ENCODE measurements at regions not wholly inside any gene's neighbourhood (a gene's known extent, or its start where the extent isn't known, plus 50 kb on each side); places are given as distances from the start of the nearest gene placed in this dataset.

- H3K4me1 ChIP-seq (ENCODE audit: control insufficient read depth, insufficient read depth, low read length) = peaks cover 3% of the 10 kb centered on the region
- H3K27ac ChIP-seq (ENCODE audit: low read length) = no peak overlapping the region
- no peaks in the 10 kb centered on the region for H3K36me3 ChIP-seq (ENCODE audit: control insufficient read depth in 2 of 2, insufficient read depth in 2 of 2, low read length in 2 of 2)
- H3K27me3 ChIP-seq (ENCODE audit: control insufficient read depth in 1 of 2, insufficient read depth in 2 of 2, low read length in 2 of 2) = peaks cover 0 to 3% of the 10 kb centered on the region in 2 donors
- no peak overlapping the region for H3K9ac ChIP-seq (ENCODE audit: low read length in 2 of 2)
- H3K4me3 ChIP-seq (ENCODE audit: low read length in 2 of 2) = no peak overlapping the region
- H3K9me3 ChIP-seq (ENCODE audit: control insufficient read depth in 2 of 2, low read length in 2 of 2) = no peaks in the 10 kb centered on the region
Measured at GRCh38 chr9:95586326-95586725, 69.6 kb upstream of the PTCH1 start.

DNA sequence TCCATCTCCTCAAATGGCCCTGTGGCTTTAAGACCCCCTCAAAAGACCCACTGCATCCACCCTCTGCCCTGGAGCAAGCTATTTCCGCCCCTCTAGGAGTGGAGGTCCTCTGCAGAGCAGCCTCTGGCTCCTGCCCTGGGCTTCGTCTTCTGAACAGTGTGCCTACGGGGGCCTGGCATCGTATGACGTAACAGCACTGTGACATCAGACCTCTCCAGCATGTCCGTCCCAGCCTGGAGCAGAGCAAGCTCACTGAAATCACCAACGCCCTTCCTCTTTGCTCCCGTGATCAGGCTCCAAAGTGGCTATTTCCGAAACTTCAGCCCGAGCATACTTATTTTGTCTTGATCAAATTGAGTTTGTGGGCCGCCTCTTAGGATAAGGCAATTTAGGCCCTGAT, 69.1 kb upstream of the PTCH1 start:
- no peaks in the 10 kb centered on the region for H3K36me3 ChIP-seq (ENCODE audit: control insufficient read depth in 2 of 2, insufficient read depth in 2 of 2, low read length in 2 of 2)
- H3K27ac ChIP-seq (ENCODE audit: low read length) = no peak overlapping the region
- H3K9ac ChIP-seq (ENCODE audit: low read length in 2 of 2) = no peak overlapping the region
- H3K4me1 ChIP-seq (ENCODE audit: control insufficient read depth, insufficient read depth, low read length) = peaks cover 3% of the 10 kb centered on the region
- H3K27me3 ChIP-seq (ENCODE audit: control insufficient read depth in 1 of 2, insufficient read depth in 2 of 2, low read length in 2 of 2) = peaks cover 0 to 3% of the 10 kb centered on the region in 2 donors
- H3K9me3 ChIP-seq (ENCODE audit: control insufficient read depth in 2 of 2, low read length in 2 of 2) = no peaks in the 10 kb centered on the region
- no peak overlapping the region for H3K4me3 ChIP-seq (ENCODE audit: low read length in 2 of 2)

DNA sequence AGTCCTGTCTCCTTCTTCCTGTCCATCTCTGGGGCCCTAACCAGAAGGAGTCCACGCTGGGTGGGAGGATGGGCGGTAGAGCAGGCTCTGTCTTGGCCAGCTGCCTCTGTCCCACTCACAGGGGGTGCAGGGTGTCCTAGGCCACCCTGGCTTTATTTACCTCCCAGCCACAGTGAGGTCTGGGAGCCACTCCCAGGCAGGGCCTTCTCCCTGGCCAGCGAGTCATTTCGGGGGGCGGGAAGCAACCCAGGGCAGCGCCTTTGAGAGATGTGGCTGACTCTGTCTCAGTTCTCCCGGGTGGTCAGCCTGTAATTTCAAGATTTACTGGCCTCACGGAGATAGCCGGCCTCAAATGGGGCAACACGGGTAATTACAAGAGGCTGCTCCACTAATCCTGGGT, 67.4 kb upstream of the PTCH1 start:
- Histone ChIP-seq H3K27ac (ENCODE audit: low read length) (no peak overlapping the region), H3K9ac (ENCODE audit: low read length in 2 of 2) (no peak overlapping the region)

DNA sequence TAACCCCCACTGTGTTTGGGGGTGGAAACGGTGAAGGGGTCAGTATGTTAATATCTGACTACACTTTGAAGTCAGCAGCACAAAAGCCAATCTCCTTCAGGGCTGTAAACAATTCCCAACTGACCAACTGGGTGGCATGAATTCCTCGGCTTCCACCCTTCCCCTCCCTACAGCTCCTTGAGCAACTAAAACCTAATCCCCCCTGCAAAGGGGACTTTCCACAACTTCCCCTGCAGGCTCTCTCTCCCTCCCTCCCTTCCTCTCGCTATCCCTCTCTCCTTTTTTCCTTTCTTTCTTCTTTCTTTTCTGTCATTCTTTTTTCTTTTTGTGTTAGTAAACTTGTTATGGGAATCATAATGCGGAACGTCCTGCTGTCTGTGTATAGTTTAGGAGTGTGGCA, 65.1 kb upstream of the PTCH1 start:
- H3K4me1 ChIP-seq (ENCODE audit: control insufficient read depth, insufficient read depth, low read length) = peaks cover 3% of the 10 kb centered on the region
- peaks cover 0 to 3% of the 10 kb centered on the region in 2 donors for H3K9me3 ChIP-seq (ENCODE audit: control insufficient read depth in 2 of 2, low read length in 2 of 2)
- H3K27me3 ChIP-seq (ENCODE audit: control insufficient read depth in 1 of 2, insufficient read depth in 2 of 2, low read length in 2 of 2) = no peaks in the 10 kb centered on the region
- H3K27ac ChIP-seq (ENCODE audit: low read length) = no peak overlapping the region
- H3K36me3 ChIP-seq (ENCODE audit: control insufficient read depth in 2 of 2, insufficient read depth in 2 of 2, low read length in 2 of 2) = no peaks in the 10 kb centered on the region
- H3K9ac ChIP-seq (ENCODE audit: low read length in 2 of 2) = no peak overlapping the region
- no peak overlapping the region for H3K4me3 ChIP-seq (ENCODE audit: low read length in 2 of 2)

More for the DNA sequence above, 67.4 kb upstream of the PTCH1 start:
- Histone ChIP-seq H3K9me3 (ENCODE audit: control insufficient read depth in 2 of 2, low read length in 2 of 2) (no peaks in the 10 kb centered on the region), H3K4me1 (ENCODE audit: control insufficient read depth, insufficient read depth, low read length) (peaks cover 3% of the 10 kb centered on the region), H3K4me3 (ENCODE audit: low read length in 2 of 2) (no peak overlapping the region), H3K36me3 (ENCODE audit: control insufficient read depth in 2 of 2, insufficient read depth in 2 of 2, low read length in 2 of 2) (no peaks in the 10 kb centered on the region), H3K27me3 (ENCODE audit: control insufficient read depth in 1 of 2, insufficient read depth in 2 of 2, low read length in 2 of 2) (peaks cover 0 to under 1% of the 10 kb centered on the region in 2 donors)

DNA sequence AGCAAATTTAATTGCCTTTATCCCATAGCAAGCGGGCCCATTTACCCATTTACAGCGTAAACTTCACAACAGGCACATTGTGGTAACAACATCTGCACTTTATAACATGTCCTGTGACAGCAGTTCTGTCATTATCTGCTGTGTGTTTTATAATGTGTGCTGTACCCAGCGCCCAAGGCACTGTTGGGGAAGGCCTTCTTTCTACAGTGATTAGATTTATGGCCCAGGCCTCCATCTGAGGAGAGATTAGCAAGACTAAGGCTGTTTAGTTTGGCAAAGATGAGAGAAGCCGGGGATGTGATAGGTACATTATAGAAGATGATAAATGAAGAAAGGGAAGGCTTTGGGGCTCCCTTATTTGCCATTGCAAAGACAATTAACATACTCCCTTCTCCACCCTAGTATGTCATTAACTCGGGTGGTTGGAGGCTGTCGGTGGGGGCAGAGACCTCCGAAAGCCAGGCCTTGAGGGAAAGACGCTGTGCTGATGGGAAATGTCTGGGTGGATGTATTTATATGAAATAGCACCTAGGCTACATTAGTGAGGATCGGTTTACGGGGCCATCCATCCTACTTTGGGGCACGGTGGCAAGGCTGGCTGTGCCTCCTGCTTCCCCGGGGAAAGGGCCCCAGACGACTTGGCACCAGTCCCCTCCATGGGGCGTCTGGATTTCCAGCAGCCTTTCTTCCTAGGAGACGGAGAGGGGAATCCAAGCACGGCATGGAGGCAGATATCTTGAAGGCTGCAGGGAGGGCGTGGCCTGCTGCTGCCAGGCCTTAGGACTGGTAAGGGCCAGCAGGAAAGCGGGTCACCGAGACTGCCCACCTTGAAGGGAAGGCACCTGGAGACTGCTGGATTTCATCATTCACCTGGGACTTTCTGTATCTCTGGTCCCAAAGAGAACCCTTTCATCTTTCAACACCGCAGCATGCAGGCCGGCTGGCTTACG, 64.3 kb upstream of the PTCH1 start:
- no peaks in the 10 kb centered on the region for H3K36me3 ChIP-seq (ENCODE audit: control insufficient read depth in 2 of 2, insufficient read depth in 2 of 2, low read length in 2 of 2)
- H3K4me1 ChIP-seq (ENCODE audit: control insufficient read depth, insufficient read depth, low read length) = peaks cover 3% of the 10 kb centered on the region
- peaks cover 0 to 3% of the 10 kb centered on the region in 2 donors for H3K9me3 ChIP-seq (ENCODE audit: control insufficient read depth in 2 of 2, low read length in 2 of 2)
- no peak overlapping the region for H3K9ac ChIP-seq (ENCODE audit: low read length in 2 of 2)
- no peak overlapping the region for H3K4me3 ChIP-seq (ENCODE audit: low read length in 2 of 2)
- H3K27me3 ChIP-seq (ENCODE audit: control insufficient read depth in 1 of 2, insufficient read depth in 2 of 2, low read length in 2 of 2) = no peaks in the 10 kb centered on the region
- no peak overlapping the region for H3K27ac ChIP-seq (ENCODE audit: low read length)

DNA sequence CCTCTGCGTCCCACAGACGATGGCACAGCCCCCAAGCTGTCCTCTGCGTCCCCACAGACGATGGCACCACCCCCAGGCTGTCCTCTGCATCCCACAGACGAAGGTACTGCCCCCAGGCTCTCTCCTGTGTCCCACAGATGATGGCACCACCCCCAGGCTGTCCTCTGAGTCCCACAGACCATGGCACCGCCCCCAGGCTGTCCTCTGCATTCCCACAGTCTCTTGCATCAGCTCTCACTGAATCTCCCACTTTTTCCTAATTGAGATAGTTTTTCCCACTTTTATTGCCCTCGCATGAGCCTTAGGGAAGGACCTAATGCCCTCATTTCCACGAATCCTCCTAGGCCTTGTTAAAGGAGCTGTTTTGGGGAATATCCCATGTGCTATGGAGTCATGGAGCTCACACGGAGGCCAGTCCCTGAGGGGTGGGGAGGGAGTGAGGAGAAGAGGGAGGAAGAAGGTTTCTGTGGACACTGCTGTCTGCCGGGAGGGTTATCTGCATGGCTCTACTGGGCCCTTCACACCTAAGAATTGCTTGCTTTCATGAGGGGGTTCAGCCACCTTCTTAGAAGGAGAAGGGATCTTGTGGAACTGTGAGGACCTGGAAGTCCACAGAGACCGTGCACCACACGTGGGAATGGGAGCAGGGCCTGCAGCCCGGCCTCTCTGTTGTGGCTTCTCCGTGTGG, 58.2 kb upstream of the PTCH1 start:
- H3K27me3 ChIP-seq (ENCODE audit: control insufficient read depth in 1 of 2, insufficient read depth in 2 of 2, low read length in 2 of 2) = peaks cover 12% of the 10 kb centered on the region in 2 donors
- H3K9me3 ChIP-seq (ENCODE audit: control insufficient read depth in 2 of 2, low read length in 2 of 2) = peaks cover 0 to 3% of the 10 kb centered on the region in 2 donors
- no peak overlapping the region for H3K9ac ChIP-seq (ENCODE audit: low read length in 2 of 2)
- no peak overlapping the region for H3K4me3 ChIP-seq (ENCODE audit: low read length in 2 of 2)
- no peaks in the 10 kb centered on the region for H3K36me3 ChIP-seq (ENCODE audit: control insufficient read depth in 2 of 2, insufficient read depth in 2 of 2, low read length in 2 of 2)
- H3K4me1 ChIP-seq (ENCODE audit: control insufficient read depth, insufficient read depth, low read length) = peaks cover 3% of the 10 kb centered on the region
- no peak overlapping the region for H3K27ac ChIP-seq (ENCODE audit: low read length)

DNA sequence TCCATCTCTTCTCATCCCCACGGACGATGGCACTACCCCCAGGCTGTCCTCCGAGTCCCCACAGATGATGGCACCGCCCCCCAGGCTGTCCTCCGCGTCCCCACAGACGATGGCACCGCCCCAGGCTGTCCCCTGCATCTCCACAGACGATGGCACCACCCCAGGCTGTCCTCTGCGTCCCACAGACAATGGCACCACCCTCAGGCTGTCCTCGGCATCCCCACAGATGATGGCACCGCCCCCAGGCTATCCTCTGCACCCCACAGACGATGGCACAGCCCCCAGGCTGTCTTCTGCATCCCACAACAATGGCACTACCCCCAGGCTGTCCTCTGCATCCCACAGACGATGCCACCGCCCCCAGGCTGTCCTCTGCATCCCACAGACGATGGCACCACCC, 57.4 kb upstream of the PTCH1 start:
- Histone ChIP-seq H3K4me1 (ENCODE audit: control insufficient read depth, insufficient read depth, low read length) (peaks cover 3% of the 10 kb centered on the region), H3K9ac (ENCODE audit: low read length in 2 of 2) (no peak overlapping the region), H3K4me3 (ENCODE audit: low read length in 2 of 2) (no peak overlapping the region), H3K27me3 (ENCODE audit: control insufficient read depth in 1 of 2, insufficient read depth in 2 of 2, low read length in 2 of 2) (peaks cover 12% of the 10 kb centered on the region in 2 donors), H3K9me3 (ENCODE audit: control insufficient read depth in 2 of 2, low read length in 2 of 2) (peaks cover 0 to 3% of the 10 kb centered on the region in 2 donors), H3K36me3 (ENCODE audit: control insufficient read depth in 2 of 2, insufficient read depth in 2 of 2, low read length in 2 of 2) (no peaks in the 10 kb centered on the region), H3K27ac (ENCODE audit: low read length) (no peak overlapping the region)

GRCh38 chr9:95573463-95573862, 56.7 kb upstream of the PTCH1 start:
- Histone ChIP-seq H3K9me3 (ENCODE audit: control insufficient read depth in 2 of 2, low read length in 2 of 2) (peaks cover 0 to 3% of the 10 kb centered on the region in 2 donors), H3K9ac (ENCODE audit: low read length in 2 of 2) (no peak overlapping the region), H3K27ac (ENCODE audit: low read length) (no peak overlapping the region), H3K36me3 (ENCODE audit: control insufficient read depth in 2 of 2, insufficient read depth in 2 of 2, low read length in 2 of 2) (no peaks in the 10 kb centered on the region), H3K27me3 (ENCODE audit: control insufficient read depth in 1 of 2, insufficient read depth in 2 of 2, low read length in 2 of 2) (peaks cover 12% of the 10 kb centered on the region in 2 donors), H3K4me3 (ENCODE audit: low read length in 2 of 2) (no peak overlapping the region), H3K4me1 (ENCODE audit: control insufficient read depth, insufficient read depth, low read length) (peaks cover 3% of the 10 kb centered on the region)

- H3K9ac ChIP-seq (ENCODE audit: low read length in 2 of 2) = no peak overlapping the region
- no peak overlapping the region for H3K27ac ChIP-seq (ENCODE audit: low read length)
- H3K9me3 ChIP-seq (ENCODE audit: control insufficient read depth in 2 of 2, low read length in 2 of 2) = no peaks in the 10 kb centered on the region
- no peak overlapping the region for H3K4me3 ChIP-seq (ENCODE audit: low read length in 2 of 2)
- peaks cover 12 to 17% of the 10 kb centered on the region in 2 donors for H3K27me3 ChIP-seq (ENCODE audit: control insufficient read depth in 1 of 2, insufficient read depth in 2 of 2, low read length in 2 of 2)
- H3K4me1 ChIP-seq (ENCODE audit: control insufficient read depth, insufficient read depth, low read length) = peaks cover 3% of the 10 kb centered on the region
- H3K36me3 ChIP-seq (ENCODE audit: control insufficient read depth in 2 of 2, insufficient read depth in 2 of 2, low read length in 2 of 2) = no peaks in the 10 kb centered on the region
Measured at GRCh38 chr9:95572381-95573151, 55.8 kb upstream of the PTCH1 start.

DNA sequence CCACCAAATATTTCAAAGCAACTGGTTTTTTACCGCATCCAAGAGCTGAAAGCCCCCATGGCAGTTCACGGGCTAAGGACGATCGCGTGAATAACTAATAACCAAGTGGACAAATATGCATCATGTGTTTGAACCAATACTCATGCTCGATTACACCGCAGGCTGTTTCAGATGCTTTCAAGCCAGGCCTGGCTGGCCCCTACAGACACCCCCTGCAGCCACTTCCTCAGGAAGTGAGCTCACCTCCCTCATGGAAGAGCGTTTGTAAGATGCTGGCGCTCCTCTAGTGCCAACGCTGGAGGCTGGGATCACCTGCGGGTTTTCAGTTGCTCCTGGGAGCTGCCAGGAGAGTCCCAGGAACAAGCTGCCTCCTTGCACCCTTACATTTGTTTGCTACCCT, 53.9 kb upstream of the PTCH1 start:
- peaks cover 3% of the 10 kb centered on the region for H3K4me1 ChIP-seq (ENCODE audit: control insufficient read depth, insufficient read depth, low read length)
- no peak overlapping the region for H3K9ac ChIP-seq (ENCODE audit: low read length in 2 of 2)
- peaks cover 12 to 17% of the 10 kb centered on the region in 2 donors for H3K27me3 ChIP-seq (ENCODE audit: control insufficient read depth in 1 of 2, insufficient read depth in 2 of 2, low read length in 2 of 2)
- H3K36me3 ChIP-seq (ENCODE audit: control insufficient read depth in 2 of 2, insufficient read depth in 2 of 2, low read length in 2 of 2) = no peaks in the 10 kb centered on the region
- H3K27ac ChIP-seq (ENCODE audit: low read length) = no peak overlapping the region
- H3K4me3 ChIP-seq (ENCODE audit: low read length in 2 of 2) = no peak overlapping the region
- H3K9me3 ChIP-seq (ENCODE audit: control insufficient read depth in 2 of 2, low read length in 2 of 2) = no peaks in the 10 kb centered on the region

Measured in stomach smooth muscle (tissue), 2 donors.